ENCODE measurements at regions not wholly inside any gene's neighbourhood (a gene's known extent, or its start where the extent isn't known, plus 50 kb on each side); places are given as distances from the start of the nearest gene placed in this dataset.

DNA sequence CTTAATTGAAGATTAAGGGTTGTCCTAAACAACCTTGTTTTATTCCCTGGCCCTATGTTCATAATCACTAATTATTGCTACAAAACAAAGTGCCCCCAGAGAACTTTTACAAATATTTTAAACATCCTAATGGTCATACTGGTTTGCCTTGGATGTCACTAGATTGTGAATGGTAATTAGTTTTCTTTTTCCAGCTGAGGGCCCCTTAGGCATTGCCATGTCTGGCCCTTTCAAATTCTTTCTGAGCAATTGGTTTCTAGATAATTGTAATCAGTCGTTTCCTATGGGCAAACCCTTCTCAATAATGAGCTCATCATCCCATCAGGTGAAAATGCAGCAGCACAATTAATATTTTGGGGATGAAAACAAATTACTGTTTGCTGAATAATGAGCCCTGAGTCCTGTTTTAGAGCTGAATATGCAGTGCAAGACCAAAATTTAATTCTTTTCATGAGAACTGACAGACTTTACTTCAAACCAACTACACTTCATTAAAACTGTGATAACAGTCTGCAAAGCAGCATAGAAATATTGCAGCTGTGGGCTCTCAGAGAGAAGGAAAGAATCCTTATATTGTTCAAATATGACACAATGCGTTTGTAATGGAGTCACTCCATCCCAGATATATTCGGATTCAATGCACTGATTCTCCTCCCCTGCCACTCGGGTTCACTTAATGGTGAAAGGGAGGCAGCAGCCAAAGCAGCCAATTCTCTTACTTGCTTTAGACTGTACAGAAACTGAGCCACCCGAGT, 67.7 kb upstream of the ARHGAP5 start:
- in situ Hi-C loops (cut with MboI; ENCODE audit: low sequenced_read_pairs, unreplicated experiment) = no loop called here
- DNase-seq (ENCODE audit: low spot score) = no peak
- TF ChIP-seq, protein P1, sequence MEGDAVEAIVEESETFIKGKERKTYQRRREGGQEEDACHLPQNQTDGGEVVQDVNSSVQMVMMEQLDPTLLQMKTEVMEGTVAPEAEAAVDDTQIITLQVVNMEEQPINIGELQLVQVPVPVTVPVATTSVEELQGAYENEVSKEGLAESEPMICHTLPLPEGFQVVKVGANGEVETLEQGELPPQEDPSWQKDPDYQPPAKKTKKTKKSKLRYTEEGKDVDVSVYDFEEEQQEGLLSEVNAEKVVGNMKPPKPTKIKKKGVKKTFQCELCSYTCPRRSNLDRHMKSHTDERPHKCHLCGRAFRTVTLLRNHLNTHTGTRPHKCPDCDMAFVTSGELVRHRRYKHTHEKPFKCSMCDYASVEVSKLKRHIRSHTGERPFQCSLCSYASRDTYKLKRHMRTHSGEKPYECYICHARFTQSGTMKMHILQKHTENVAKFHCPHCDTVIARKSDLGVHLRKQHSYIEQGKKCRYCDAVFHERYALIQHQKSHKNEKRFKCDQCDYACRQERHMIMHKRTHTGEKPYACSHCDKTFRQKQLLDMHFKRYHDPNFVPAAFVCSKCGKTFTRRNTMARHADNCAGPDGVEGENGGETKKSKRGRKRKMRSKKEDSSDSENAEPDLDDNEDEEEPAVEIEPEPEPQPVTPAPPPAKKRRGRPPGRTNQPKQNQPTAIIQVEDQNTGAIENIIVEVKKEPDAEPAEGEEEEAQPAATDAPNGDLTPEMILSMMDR (IDR thresholded peaks at IDR 0.05; ENCODE audit: borderline replicate concordance, control extremely low read depth, extremely low read depth, insufficient read depth, missing control alignments) = no peak

DNA sequence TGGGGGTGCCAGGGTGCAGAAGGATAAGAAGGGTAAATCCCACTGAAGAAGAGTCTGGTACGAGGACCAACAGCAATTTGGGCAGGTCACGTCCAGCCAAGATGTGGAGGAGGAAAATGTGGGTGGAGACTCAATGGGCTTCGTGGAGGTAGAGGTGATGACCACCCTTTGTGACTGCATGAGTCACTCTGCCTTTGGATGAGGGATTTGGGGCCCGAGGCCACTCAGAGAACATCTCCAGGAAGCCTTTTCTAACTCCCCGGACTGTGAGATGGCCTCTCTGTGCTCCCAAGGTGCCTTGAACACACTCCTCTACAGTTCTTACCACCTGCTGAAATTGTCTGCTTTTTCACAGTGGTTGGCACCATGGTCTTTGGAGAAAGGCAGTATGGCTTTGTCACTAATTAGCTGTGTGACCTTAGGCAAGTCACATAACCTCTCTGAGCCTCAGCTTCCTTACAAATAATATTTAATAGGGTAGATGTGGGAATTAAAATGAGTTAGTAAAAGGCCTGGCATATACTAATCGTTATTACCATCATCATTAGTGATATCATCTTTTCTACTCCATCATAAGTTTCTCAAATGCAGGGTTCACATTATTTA, 67.0 kb upstream of the ARHGAP5 start:
- TF ChIP-seq, protein P1 (IDR thresholded peaks at IDR 0.05; ENCODE audit: borderline replicate concordance, control extremely low read depth, extremely low read depth, insufficient read depth, missing control alignments) = no peak
- no peak for DNase-seq (ENCODE audit: low spot score)
- in situ Hi-C loops (cut with MboI; ENCODE audit: low sequenced_read_pairs, unreplicated experiment) = no loop called here

- in situ Hi-C loops (cut with MboI; ENCODE audit: low sequenced_read_pairs, unreplicated experiment) = no loop called here
- TF ChIP-seq, protein P1 (IDR thresholded peaks at IDR 0.05; ENCODE audit: borderline replicate concordance, control extremely low read depth, extremely low read depth, insufficient read depth, missing control alignments) = no peak
- no peak for DNase-seq (ENCODE audit: low spot score)
These were observed 66.4 kb upstream of the ARHGAP5 start for GRCh38 chr14:32010604-32011125.

DNA sequence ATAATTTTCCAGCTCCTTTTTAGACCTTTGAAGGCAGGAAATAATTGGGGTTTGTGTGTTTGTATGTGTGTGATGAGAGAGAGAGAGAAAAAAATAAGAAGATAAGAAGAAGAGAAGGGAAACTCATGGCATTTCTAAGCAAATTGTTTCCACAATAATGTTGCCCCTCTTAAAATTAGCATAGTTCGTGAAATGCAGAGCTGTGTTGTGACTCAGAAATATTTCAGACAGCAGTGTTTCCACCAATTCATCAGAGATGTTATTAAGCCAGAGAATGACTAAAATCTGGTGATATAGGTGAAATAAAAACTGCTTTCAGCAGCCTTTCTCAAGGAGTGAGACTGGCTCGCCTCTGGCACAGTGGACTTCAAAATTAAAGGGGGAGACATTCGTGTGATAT, 65.9 kb upstream of the ARHGAP5 start:
- no peak for DNase-seq (ENCODE audit: low spot score)
- in situ Hi-C loops (cut with MboI; ENCODE audit: low sequenced_read_pairs, unreplicated experiment) = no loop called here
- TF ChIP-seq, protein P1 (IDR thresholded peaks at IDR 0.05; ENCODE audit: borderline replicate concordance, control extremely low read depth, extremely low read depth, insufficient read depth, missing control alignments) = no peak

DNA sequence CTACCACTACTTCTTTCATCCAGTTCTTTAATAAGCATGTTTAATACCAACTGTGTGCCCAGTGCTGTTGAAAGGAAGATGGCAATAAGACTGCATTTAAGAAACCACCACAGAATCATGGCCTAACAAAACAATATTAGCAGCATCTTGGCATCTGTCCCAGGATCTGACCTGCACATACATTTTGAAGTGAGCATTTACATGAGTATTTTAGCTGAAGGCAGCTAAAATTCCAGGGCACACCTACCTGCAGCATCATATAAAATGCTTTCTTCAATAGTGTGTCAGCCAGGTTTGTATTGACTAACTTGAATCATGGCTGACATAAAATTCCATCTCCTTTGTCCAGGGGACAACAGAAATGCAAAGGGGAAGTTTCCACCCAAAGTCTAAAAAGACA, 65.0 kb upstream of the ARHGAP5 start:
- TF ChIP-seq, protein P1 (IDR thresholded peaks at IDR 0.05; ENCODE audit: borderline replicate concordance, control extremely low read depth, extremely low read depth, insufficient read depth, missing control alignments) = no peak
- in situ Hi-C loops (cut with MboI; ENCODE audit: low sequenced_read_pairs, unreplicated experiment) = no loop called here
- DNase-seq (ENCODE audit: low spot score) = no peak

- in situ Hi-C loops (cut with MboI; ENCODE audit: low sequenced_read_pairs, unreplicated experiment) = no loop called here
- no peak for DNase-seq (ENCODE audit: low spot score)
- TF ChIP-seq, protein P1 (IDR thresholded peaks at IDR 0.05; ENCODE audit: borderline replicate concordance, control extremely low read depth, extremely low read depth, insufficient read depth, missing control alignments) = no peak
These were observed 64.5 kb upstream of the ARHGAP5 start for GRCh38 chr14:32012571-32012970.
